SHP77 treated with DMSO at 0.1 percent for 48 hours (cell line): ENCODE measurements at regions not wholly inside any gene's neighbourhood (a gene's known extent, or its start where the extent isn't known, plus 50 kb on each side); places are given as distances from the start of the nearest gene placed in this dataset.
"Not testable (repeated sequence)": the region's sequence is repeated elsewhere in the genome, so short reads cannot be mapped to it uniquely, and the experiment has no call there.

Experiments used
- DNase-seq: peaks from one replicate; lab custom pipeline; 2025; lab: John Stamatoyannopoulos, UW

DNA sequence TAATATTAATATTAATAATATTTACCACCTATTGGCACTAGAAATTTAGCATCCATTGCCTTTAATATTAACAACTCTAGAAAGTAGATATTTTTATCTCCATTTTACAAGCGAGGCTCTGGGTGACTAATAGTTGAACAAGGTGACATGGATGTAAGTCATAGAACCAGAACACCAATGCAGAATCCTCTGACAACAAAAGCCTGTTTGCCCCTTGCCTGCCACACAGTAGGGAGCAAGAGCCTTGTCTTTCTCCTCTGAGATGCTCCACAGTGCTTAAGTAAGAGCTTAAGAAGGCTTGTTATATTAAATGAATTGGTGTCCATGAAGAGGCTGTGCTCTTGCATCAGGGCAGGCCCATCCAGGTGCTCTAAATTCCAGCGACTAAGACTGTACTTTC is 51.2 kb upstream of the LBX1 start:
- no peak for DNase-seq

DNA sequence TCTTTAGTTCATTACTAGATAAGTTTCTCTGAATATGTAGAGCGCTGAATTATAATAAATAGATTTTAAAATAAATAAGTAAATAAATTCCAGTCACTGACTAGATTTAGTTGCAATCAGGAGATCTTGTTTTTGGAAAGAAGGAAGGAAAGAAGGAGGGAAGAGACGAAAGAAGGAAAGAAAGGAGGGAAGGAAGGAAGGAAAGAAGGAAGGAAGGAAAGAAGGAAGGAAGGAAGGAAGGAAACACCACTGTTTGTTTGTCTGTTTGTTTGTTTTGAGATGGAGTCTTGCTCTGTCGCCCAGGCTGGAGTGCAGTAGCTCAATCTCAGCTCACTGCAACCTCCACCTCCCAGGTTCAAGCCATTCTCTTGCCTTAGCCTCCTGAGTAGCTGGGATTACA is 51.7 kb upstream of the LBX1 start:
- not testable (repeated sequence) for DNase-seq

DNA sequence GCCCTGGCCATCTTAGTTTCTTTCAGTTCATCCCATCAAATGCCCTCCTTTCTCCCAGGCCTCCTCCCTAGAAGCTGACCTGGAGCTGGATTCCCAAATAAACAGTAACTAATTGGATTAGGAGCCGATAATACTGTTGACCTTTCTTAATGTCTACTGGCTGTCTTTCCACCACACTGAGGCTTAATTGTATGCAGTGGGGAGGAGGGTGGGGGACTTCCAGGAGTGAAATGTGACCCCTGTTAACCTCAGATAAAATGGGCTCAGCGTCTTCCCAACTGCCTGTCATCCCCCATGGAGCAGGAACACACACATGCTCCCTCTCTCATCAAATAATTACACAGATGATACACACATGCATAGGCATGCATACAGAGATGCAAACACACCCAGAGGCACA is 53.7 kb upstream of the LBX1 start:
- no peak for DNase-seq

DNA sequence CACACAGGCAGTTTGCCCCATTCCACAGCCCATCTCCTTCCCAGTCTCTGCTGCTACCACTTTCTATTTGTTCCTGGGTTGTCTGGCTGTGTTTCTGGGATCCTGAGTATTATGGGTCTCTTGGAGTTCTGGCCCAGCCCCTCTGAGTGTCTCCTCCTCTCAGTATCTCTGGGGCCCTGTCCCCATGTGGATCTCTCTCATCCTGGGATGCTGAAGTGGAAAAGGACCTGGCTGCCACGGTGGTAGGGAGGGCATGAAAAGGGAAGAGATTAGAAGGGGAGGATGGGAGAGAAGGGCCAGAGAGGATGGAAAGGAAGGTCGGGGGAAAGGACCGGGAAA is 54.5 kb upstream of the LBX1 start:
- DNase-seq = no peak

DNA sequence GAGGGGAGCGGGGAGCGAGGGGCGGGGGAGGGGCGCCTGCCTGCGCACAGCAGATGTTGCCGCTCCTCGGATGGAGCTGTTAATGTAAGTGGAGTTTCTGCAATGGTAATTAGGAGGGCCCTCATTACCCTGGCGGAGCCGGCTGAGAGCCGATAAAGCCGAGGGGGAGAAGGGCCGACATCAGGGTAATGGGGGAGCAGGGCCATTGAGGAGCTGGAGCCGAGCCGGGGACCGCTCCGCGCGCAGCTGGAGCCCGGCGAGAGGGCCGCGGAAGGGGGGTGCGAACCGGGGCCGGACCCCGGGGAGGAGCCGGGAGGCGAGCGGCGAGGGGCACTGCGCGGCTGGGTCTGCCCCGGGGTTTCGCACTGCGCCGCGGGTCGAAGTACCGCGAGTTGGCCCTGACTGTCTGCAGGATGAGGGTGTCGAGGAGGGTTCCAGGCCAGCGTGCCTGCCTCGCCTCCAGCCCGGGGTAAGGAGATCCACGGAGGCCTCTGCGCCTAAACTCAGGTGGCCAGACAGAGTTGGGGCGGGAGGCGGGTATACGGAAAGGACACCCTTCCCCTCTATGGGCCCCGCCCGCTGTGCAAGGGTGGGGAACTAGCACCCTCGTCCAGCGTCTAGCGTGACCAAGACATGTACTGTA is 55.0 kb upstream of the LBX1 start:
- no peak for DNase-seq

DNA sequence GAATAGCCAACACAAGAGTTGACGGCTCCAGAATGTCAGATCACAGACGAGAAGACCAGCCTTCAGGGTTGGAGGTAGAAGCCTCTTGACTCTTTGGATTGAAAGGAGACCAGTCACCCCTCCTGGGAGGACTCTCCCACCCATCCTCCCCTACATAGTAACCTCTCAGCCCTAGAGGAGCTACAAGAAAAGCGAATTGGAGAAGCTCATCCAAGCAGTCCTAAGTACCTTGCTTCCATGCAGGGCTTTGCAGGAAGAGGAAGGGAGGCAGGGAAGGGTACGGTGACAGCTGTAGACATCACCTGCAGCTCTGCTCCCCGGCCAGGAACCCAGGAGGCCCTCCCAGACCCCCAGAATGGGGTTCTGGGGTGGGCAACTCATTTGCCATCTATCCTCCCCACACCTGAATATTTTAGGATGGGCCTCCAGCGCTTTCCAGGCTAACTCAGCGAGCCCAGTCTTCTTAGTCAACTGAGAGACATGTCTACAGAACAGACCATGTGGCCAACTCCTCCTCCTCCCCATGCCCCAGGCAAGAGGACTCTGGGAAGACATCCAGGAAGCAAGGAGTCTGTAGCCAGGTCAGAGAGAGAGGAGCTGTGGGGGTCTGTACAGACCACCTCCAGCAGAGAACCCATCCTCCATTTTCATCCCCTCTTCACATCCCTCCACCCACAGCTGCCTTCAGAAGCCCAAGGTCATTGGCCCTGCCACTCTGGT is 55.6 kb upstream of the LBX1 start:
- DNase-seq = no peak

DNA sequence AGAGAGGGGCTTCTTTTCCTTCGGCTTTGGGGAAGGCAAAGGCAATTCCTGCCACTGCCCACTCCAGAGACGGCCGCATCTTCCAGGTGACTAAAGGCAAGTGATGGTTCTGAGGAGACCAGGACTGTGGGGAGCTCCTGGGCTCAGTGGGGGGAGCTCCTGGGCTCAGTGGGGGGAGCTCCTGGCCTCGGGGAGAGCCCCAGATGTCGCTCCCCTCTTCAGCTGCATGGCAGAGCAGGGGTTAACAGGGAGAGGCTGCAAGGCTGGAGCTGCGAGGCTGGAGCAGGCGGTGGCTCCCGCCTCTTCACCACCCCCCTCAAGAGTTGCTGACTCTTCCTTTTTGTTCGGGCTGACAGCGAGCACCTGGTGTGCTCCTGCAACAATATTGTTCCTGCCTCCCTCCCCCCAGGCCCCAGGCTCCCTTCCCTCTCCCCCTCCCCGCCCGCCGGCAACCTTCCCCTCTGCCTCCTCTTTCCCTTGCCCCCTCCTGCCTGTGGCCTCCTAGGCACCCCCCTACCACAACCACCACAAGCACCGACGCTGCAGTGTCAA is 56.3 kb upstream of the LBX1 start:
- peak; percentile 77 for DNase-seq

DNA sequence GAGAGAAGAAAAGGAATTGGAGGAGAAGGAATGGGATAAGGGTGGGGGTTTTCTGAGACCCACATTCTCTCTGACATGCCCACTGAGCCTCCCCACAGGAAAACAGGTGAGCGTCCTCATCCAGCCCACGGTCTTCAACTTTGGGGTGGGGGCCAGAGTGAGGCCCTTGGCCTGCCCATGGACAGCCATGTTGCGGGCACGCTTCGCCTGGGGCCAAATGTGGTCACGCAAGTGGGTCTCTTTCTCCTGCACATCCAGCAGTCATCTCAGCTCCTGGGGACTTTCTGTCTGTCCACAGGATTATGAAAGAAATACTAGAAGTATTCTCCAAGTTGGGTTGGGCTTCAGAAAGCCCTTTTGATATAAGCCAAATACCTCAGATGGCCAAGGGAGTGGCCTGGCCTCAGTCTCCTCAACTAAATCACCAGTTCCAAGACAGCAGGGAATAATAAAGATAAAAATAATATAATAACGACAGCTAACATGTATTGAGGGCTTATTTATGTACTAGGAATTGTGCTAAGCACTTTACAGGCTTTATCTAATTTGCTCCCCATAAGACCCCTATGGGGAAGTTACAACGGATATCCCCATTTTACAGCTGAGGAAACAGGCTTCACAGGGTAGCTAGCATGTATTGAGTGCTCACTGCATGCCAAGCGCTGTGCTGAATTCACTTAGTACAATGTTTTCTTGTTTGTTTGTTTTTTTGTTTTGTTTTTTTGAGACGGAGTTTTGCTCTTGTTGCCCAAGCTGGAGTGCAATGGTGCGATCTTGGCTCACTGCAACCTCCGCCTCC is 57.2 kb upstream of the LBX1 start:
- no peak for DNase-seq

DNA sequence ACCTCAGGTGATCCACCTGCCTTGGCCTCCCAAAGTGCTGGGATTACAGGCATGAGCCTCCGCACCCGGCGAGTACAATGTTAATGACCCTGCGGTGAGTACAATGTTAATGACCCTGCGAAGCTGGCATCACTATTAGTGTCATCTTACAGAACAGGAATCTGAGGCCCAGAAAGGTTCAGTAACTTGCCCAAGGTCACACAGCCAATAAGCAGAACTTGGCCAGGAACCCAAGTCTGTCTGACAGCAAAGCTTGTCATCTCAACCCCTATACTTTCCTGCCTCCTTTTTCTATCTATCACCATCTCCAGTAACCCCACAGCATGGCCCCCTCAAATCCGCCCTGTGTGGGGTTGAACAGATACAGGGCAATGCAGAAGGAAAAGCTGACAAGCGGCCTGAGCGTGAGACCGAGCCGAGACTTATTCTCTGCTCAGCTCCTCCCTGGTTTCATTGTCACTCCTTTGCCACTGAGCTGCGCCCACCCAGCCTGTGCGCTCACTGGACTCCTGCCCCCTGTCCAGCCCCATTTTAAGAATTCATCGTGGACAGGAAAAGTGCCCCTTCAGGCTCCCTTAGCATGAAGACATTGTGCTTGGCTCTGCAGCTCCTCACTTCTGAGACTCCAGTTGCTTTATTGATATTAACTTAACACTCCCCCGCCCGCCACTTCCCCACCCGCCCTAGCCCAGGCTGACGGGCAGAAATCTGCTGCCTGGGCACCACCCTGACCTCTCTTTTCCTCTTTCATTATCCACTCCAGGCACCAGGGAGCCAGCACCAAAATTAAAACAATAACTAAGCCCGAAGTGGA is 58.1 kb upstream of the LBX1 start:
- DNase-seq = no peak

DNA sequence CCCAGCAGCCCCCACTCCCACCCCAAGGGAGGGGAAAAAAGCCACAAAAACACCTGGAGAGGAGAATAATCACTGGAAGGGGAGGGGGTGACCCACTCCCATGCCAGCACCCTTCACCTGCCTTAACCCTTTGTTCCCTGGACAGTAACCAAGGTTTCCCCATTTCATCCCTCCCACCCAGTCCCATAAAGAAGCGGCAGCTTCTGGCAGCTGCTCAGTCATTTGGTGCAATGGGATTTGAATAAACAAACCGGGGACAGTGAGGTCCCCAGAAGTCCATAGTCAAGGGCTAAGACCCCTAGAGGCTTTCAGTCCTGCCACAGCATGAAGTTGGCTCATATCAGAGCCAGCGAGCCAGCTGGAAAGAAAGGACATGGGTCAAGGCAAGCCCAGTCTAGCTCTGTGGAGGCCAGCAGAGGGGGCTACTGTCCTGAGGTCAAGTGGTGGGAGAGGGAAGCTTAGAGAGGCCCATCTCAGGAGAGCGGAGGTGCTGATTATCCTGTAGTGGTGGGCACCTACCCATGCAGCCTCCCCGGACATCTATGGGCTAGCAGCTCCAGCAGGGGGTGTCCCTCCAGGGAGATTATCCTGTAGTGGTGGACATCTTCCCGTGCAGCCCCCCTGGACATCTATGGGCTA is 58.9 kb upstream of the LBX1 start:
- DNase-seq = peak; percentile 3

DNA sequence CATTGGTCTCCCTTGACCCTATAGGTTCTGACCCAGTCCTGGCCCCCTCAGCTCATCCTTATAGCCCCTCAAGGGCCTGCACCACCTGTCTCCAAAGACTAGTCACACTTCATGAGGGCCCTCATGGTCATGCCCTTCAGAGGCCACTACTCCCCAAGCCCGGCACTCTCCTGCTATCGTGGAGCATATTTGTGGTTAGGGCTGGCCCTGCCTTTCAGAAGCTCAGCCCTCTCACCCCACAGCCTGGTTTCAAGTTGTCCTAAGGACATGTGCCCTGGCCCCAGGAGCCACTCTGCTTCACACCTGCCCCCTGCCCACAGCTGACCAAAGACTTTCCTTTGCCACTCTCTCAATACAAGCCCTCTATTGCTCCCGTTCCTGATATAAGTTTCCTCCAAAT is 60.3 kb upstream of the LBX1 start:
- no peak for DNase-seq

DNA sequence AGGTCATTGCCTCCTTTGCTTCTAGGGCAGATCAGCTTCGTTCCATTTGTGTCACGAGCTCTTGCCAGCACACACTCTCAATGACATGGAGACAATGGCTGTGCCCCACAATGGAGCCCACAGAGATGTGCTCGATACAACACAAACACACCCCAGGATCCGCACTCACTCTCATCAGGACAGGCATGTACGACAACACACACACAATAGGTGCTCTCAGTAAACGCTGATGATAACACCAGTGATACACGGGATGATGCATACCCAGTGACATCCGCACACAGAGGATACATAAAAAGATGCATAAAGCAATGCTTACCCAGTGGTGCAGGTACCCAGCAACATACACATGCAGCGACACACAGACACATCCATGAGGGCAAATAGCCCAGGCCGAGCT is 61.2 kb upstream of the LBX1 start:
- DNase-seq = no peak

DNA sequence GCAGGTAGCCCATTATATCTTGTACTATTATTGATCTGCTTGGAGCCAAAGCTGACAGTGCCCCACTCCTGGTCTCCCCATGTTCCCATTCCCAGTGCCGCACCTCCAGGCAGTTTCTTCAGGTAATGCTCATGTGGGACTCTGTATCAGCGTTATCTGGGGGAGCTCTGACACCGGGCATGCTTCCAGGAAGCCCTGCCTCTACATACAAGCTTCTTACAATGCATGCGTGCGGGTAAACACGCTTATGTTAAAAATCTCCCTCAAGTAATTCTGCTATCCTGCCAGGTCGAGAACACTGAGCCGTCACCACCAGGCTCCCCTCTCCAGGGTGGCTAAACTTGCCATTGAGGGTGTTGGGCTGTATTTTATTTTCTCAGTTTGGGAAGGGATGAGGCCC is 61.6 kb upstream of the LBX1 start:
- no peak for DNase-seq

DNA sequence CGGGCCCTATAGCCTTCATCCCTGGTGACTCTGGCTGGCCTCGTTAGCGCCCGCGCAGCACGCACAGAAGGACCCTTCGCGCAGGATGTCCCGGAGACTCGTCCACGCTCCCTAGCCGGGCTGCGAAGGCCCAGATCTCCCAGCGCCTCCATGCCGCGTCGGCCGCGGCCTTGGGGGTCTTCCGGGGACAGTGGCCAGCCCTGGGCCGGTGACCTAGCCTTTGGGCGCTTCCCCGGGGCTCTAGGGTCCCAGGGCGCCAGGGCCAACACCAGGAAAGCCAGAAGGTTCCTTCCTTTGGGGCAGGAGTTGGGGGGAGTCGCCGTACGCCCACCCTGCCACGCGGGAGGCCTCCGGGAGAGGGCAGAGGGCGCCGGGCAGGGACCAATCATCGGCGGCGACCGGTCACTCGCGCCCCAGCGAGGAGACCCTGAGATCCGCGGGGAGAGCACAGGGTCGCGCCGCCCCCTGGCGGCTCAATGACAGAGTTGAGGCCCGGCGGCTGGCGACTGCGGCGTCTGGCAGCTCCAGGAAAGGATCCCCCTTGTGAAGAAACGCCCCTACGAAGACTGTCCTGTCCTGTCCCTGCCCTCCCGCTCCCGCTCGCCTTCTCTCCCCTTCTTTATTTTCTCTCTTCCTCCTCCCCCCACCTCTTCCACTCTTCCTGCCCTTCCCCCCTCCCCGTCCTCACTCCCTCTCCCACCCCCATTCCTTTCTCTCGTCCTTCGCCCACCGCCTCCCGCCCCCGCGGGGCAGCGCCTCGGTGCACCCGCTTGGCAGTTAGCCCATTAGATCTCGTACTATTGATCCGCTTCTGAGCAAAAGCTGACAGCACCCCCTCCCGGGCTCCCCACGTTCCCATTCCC is 62.3 kb upstream of the LBX1 start:
- DNase-seq = peak; percentile 32

DNA sequence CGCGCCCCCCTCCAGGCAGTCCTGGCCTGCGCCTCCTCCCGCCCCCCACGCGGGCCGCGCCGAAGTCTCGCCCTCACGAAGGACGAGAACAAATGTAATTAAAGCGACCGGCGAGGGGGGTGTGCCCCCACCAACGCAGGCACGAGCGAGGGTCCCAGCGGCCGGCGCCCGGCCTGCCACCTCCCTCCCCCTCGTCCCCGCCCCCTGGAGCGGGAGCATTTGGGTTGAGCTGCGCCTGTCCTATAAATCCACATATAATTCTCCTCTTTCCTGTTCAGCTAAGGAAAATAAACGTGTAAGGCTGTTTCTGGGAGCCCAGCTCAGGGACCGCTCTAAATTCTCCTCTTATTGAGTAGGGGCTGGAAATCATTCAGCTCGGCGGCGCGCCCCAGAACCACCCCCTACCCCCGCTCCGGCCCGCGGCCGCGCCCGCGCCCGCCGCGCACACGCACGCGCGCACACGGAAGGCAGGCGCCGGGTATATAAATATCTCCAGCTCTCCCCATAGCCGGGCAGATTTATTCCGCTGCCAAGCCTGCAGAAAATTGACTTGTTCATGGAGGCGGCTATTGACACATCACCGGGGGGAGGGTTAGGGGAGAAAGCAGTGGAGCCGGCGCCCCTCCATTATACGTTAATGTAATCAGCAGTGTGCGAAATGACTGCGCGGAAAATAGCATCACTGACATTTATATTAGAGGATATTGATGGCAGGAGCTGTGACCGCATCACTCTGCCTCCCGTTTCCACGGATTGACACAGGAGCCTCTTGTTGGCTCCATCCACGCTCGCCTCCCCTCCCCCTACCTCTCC is 61.6 kb upstream of the BTRC start:
- DNase-seq = peak; percentile 51

DNA sequence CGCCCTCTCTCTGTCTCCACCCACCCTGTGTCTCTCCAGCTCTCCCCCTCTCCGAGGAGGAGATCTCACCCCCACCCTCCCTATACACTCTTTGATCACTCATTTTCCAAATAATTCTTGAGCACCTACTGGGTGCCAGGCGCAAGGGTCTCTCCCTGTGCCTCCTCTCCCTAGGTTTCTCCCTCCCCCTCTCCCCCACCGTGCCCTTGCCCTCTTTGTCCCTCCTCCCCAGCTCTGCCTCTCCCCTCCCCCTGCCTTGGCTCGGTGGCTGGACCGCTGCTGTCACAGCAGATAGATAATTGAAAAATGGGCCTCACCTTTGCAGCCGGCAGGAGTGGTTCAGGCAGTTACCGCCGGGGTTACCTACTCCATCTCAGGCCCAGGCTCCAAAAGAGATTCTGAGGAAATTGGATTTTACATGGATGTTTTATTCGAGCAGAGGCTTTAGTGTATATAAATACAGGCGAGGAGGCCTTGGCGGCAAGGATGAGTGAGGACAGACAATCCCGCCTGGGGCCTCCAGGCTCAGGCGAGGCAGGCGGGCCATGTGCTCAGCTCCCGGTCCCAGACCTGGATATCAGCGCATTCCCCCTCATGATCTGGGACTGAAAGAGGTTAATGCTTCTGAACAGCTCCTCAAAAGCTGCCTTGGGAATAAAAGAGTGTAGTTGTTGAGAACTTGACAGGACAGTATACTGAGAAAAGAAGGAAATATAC is 60.8 kb upstream of the BTRC start:
- peak; percentile 76 for DNase-seq

DNA sequence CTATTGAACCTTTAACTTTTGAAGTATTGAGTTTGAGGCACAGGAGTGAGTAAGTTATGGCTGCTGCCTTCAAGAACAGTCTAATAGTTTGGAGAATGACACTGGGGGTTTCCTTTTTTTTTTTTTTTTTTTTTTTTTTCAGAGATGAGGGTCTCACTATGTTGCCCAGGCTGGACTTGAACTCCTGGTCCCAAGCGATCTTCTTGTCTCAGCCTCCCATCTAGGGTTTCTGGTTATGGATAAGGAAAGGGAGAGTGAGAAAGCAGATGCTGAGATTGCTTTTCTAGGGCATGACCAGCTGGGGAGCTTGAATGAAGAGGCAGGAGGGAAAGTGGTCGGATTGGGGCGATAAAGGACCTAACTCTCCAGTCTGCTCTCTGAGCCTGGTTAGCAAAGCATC is 59.9 kb upstream of the BTRC start:
- DNase-seq = no peak

DNA sequence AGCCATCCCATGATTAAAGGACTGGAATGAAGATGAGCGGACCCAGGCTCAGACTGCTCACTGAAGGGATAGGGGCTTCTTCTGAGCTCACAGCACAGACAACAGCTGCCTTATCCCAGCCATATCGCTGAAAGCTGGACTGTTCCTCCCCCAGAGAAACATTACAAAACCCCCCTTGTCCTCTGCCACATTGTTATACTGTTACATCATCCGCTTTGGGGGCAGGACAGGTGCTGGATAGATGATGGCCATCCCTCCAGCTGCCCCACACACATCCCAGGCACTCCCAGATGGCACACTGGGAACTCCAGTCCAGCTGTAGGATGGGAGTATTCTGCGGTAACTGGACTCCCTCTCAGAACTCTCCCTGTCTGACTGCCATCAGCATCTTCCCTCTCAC is 58.7 kb upstream of the BTRC start:
- DNase-seq = peak; percentile 13

DNA sequence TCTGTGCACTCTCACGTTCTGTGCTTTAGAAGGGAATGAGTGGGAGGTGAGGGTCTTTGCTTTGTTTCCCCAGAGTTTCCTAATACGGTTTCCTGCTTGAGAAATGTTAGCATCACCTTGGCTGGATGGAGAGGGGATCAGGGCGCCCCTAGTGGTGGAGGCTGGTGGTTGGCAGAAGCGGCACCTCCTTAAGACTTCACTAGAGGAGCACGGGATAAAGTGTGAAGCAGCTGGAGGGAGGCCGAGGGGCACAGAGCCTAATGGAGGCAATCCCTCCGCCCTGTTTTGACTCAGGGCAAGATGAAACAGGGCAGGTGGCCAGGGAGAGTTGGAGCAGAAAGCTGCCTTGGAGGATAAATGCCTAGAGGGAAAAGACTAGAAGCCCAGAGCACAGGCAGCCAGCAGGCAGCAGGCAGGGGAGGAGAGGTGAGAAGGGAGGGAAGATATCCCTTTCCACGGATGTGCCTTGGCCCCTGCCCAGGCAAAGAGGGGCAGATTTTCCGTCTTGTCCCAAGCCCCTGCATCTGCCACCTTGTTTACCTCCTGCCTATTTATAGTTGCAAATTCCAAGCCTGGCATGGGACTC is 56.0 kb upstream of the BTRC start:
- no peak for DNase-seq
